GM23338 (cell line): ENCODE measurements at regions not wholly inside any gene's neighbourhood (a gene's known extent, or its start where the extent isn't known, plus 50 kb on each side); places are given as distances from the start of the nearest gene placed in this dataset.

ENCODE experiments used
- CREB1 ChIP-seq: fragments of 250-450 bp; sonication (Bioruptor Pico); IDR thresholded peaks from 2 replicates; pipeline ENCODE4 v1.5.0; 2020; ENCODE audit warnings: low read depth, mild to moderate bottlenecking, moderate library complexity
- CTCF ChIP-seq, 2 experiments: fragments of 200-600 bp in 1 of 2; sonication (generic) in 1 of 2; conservative IDR thresholded peaks; 2 replicates each; pipeline versions ENCODE4 v1.5.1 to v1.6.1; 2016 to 2017; ENCODE audit warnings: antibody characterized with exemption in 2 of 2, low read depth in 2 of 2, mild to moderate bottlenecking in 2 of 2, moderate library complexity in 1 of 2
- ETS1 ChIP-seq: IDR thresholded peaks from 2 replicates; pipeline ENCODE4 v1.6.1; 2016; ENCODE audit warnings: antibody characterized with exemption
- EZH2 ChIP-seq: fragments of 200-600 bp; sonication (generic); IDR thresholded peaks from one replicate; pipeline ENCODE4 v1.8.0; 2017; ENCODE audit warnings: antibody characterized with exemption, mild to moderate bottlenecking, low read depth; ENCODE audit not compliant: unreplicated experiment
- EZH2phosphoT487 ChIP-seq: fragments of 200-600 bp; sonication (generic); IDR thresholded peaks from one replicate; pipeline ENCODE4 v1.8.1; 2018; ENCODE audit warnings: antibody characterized with exemption; ENCODE audit not compliant: unreplicated experiment
- JUNB ChIP-seq: IDR thresholded peaks from one replicate; pipeline ENCODE4 v1.6.1; 2016; ENCODE audit warnings: antibody characterized with exemption; ENCODE audit not compliant: unreplicated experiment
- NANOG ChIP-seq: IDR thresholded peaks from 2 replicates; pipeline ENCODE4 v1.6.1; 2016; ENCODE audit warnings: antibody characterized with exemption, borderline replicate concordance
- POLR2AphosphoS5 ChIP-seq: IDR thresholded peaks from 2 replicates; pipeline ENCODE4 v1.6.1; 2016; ENCODE audit warnings: antibody characterized with exemption, low read depth
- ZNF462 ChIP-seq: fragments of 250-450 bp; sonication (Bioruptor Pico); IDR thresholded peaks from 2 replicates; pipeline ENCODE4 v1.5.0; 2020; ENCODE audit warnings: mild to moderate bottlenecking, moderate library complexity
- TF ChIP-seq, protein P1 (sequence below): IDR thresholded peaks from one replicate; pipeline ENCODE4 v1.6.1; 2018; ENCODE audit warnings: antibody characterized with exemption; ENCODE audit not compliant: unreplicated experiment

DNA sequence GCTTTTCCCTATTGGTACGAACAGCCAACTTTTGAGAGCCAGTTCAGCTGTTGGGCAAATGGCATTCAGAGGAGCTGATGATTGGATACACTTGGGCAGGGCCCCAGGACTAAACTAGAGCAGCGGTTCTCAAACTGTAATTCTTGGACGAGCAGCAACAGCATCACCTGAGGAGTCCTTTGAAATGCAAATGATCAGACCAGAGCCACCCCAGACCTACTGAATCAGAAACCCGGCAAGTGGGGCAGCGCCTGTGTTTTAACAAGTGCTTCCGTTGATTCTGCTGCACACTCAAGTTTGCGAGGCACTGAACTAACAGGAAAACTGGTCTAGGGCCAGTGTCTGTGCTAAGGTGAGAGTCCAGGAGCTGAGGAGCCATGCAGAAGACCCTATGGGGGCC is 239.7 kb downstream of the UACA start:
- TF ChIP-seq POLR2AphosphoS5 (no peak), CTCF (conservative IDR thresholded peaks at IDR 0.05; ENCODE audit: low read depth in 2 of 2) (no peak), CREB1 (no peak), JUNB (no peak), ZNF462 (no peak), EZH2 (no peak), ETS1 (no peak), EZH2phosphoT487 (no peak), NANOG (no peak)
- TF ChIP-seq, protein P1, sequence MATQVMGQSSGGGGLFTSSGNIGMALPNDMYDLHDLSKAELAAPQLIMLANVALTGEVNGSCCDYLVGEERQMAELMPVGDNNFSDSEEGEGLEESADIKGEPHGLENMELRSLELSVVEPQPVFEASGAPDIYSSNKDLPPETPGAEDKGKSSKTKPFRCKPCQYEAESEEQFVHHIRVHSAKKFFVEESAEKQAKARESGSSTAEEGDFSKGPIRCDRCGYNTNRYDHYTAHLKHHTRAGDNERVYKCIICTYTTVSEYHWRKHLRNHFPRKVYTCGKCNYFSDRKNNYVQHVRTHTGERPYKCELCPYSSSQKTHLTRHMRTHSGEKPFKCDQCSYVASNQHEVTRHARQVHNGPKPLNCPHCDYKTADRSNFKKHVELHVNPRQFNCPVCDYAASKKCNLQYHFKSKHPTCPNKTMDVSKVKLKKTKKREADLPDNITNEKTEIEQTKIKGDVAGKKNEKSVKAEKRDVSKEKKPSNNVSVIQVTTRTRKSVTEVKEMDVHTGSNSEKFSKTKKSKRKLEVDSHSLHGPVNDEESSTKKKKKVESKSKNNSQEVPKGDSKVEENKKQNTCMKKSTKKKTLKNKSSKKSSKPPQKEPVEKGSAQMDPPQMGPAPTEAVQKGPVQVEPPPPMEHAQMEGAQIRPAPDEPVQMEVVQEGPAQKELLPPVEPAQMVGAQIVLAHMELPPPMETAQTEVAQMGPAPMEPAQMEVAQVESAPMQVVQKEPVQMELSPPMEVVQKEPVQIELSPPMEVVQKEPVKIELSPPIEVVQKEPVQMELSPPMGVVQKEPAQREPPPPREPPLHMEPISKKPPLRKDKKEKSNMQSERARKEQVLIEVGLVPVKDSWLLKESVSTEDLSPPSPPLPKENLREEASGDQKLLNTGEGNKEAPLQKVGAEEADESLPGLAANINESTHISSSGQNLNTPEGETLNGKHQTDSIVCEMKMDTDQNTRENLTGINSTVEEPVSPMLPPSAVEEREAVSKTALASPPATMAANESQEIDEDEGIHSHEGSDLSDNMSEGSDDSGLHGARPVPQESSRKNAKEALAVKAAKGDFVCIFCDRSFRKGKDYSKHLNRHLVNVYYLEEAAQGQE, result no peak
